Esophagus muscularis mucosa (tissue), 4 donors: ENCODE measurements at regions not wholly inside any gene's neighbourhood (a gene's known extent, or its start where the extent isn't known, plus 50 kb on each side); places are given as distances from the start of the nearest gene placed in this dataset.
A peak's percentile ranks its signal among the peaks of the same experiment; 100 is the strongest.

ENCODE experiments used
- DNase-seq: peaks from one replicate; pipeline ENCODE4 v3.0.0-alpha.2; 2017; ENCODE audit errors: extremely low spot score
- H3K27ac ChIP-seq, 4 donors: fragments of 200-600 bp; sonication (generic); replicated peaks in 1 of 4; 1 replicate in 3 of 4; 2 replicates in 1 of 4; pipeline ENCODE4 v1.5.1; 2016 to 2019; ENCODE audit warnings: mild to moderate bottlenecking in 1 of 4
- H3K27me3 ChIP-seq, 4 donors: fragments of 200-600 bp; sonication (generic); one replicate each; pipeline versions ENCODE4 v1.5.1 to v1.6.0; 2016 to 2019
- H3K36me3 ChIP-seq, 4 donors: fragments of 200-600 bp; sonication (generic); one replicate each; pipeline ENCODE4 v1.5.1; 2016 to 2019
- H3K4me1 ChIP-seq, 4 donors: fragments of 200-600 bp; sonication (generic); one replicate each; pipeline ENCODE4 v1.5.1; 2016 to 2019
- H3K4me3 ChIP-seq, 4 donors: fragments of 200-600 bp; sonication (generic); 1 replicate in 2 of 4; 2 replicates in 2 of 4; pipeline ENCODE4 v1.5.1; 2016 to 2019; ENCODE audit warnings: mild to moderate bottlenecking in 4 of 4, moderate library complexity in 1 of 4
- H3K9me3 ChIP-seq, 4 donors: fragments of 200-600 bp; sonication (generic); 1 replicate in 3 of 4; 2 replicates in 1 of 4; pipeline ENCODE4 v1.5.1; 2016 to 2019
- EP300 ChIP-seq: sonication (generic); formaldehyde crosslinking; IDR thresholded peaks from one replicate; pipeline ENCODE4 v1.6.1; 2017; ENCODE audit warnings: antibody characterized with exemption
- POLR2A ChIP-seq: fragments of 450-650 bp; IDR thresholded peaks from one replicate; pipeline ENCODE4 v1.6.1; 2017; ENCODE audit warnings: antibody characterized with exemption, moderate library complexity, mild to moderate bottlenecking, low read depth
- POLR2AphosphoS5 ChIP-seq, 2 donors: sonication (generic); formaldehyde crosslinking; IDR thresholded peaks; one replicate each; pipeline ENCODE4 v1.6.1; 2017; ENCODE audit warnings: antibody characterized with exemption in 2 of 2
- WGBS: methylation state at CpG from one replicate; pipeline ENCODE4 v1.1.5; 2018; 5-methylcytosine and 5-hydroxymethylcytosine counted together
- intact Hi-C: fragments of 100-400 bp; cut with DNase I; formaldehyde crosslinking; loops from one replicate; pipeline ENCODE4 v1.15.1; 2023
- TF ChIP-seq, protein P1 (sequence below), 3 experiments: fragments of 200-600 bp in 2 of 3; fragments of 450-650 bp in 1 of 3; sonication (generic) in 2 of 3; IDR thresholded peaks; one replicate each; pipeline ENCODE4 v1.5.1; 2017 to 2019; ENCODE audit warnings: antibody characterized with exemption in 3 of 3, mild to moderate bottlenecking in 2 of 3, moderate library complexity in 1 of 3

GRCh38 chr5:135188233-135188914, 154.3 kb upstream of the PITX1 start:
- Histone ChIP-seq H3K4me1 (peaks cover 4 to 12% (median 10%) of the 10 kb centered on the region in 4 donors), H3K9me3 (no peaks in the 10 kb centered on the region), H3K27me3 (peaks cover 0 to 16% (median 0%) of the 10 kb centered on the region in 4 donors), H3K4me3 (no peak overlapping the region), H3K36me3 (no peaks in the 10 kb centered on the region), H3K27ac (no peak overlapping the region)
- TF ChIP-seq POLR2AphosphoS5 (IDR thresholded peaks at IDR 0.05) (no peak), EP300 (no peak), POLR2A (no peak)
- TF ChIP-seq, protein P1, sequence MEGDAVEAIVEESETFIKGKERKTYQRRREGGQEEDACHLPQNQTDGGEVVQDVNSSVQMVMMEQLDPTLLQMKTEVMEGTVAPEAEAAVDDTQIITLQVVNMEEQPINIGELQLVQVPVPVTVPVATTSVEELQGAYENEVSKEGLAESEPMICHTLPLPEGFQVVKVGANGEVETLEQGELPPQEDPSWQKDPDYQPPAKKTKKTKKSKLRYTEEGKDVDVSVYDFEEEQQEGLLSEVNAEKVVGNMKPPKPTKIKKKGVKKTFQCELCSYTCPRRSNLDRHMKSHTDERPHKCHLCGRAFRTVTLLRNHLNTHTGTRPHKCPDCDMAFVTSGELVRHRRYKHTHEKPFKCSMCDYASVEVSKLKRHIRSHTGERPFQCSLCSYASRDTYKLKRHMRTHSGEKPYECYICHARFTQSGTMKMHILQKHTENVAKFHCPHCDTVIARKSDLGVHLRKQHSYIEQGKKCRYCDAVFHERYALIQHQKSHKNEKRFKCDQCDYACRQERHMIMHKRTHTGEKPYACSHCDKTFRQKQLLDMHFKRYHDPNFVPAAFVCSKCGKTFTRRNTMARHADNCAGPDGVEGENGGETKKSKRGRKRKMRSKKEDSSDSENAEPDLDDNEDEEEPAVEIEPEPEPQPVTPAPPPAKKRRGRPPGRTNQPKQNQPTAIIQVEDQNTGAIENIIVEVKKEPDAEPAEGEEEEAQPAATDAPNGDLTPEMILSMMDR (IDR thresholded peaks at IDR 0.05), result no peak
- intact Hi-C loops, result no loop called here
- no peak for DNase-seq
- 85% methylated on average over 4 of the region's 4 CpGs for WGBS

- intact Hi-C loops, result no loop called here
- WGBS, result 93% methylated on average over 8 of the region's 8 CpGs
Observed at GRCh38 chr5:135186662-135187522, 152.9 kb upstream of the PITX1 start.

DNA sequence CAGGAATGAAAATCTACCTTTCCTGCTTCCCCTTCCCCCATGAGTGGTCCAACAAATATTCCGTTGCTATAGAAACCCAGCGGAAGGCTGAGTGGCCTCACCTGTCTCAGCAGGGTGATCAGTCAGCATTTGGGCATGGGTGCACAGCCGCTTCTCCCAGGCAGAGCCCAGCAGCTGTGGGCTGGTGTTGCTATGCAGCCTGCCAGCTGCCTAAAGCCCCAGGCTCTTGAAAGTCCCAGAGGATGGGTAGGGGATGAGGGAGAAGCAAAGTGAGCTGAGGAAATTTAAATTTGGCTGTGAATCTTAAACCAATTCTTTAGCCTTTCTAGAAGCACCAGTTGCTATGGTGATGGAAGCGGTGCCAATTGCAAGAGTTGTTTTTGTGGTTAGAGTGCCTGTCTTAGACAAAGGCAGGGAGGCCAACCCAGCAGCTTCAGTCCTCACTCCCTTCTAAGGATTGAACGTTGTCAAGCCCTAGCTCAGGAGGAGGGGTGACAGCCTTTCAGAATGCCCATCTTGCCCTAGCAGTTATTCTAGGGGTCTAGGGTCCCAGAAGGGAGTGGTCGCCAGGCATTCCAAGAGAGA, 151.5 kb upstream of the PITX1 start:
- Histone ChIP-seq H3K36me3 (no peaks in the 10 kb centered on the region), H3K9me3 (no peaks in the 10 kb centered on the region), H3K27me3 (peaks cover 0 to 6% (median 0%) of the 10 kb centered on the region in 4 donors), H3K4me1 (peaks cover 0 to under 1% (median 0%) of the 10 kb centered on the region in 4 donors), H3K27ac (no peak overlapping the region), H3K4me3 (no peak overlapping the region)
- TF ChIP-seq POLR2AphosphoS5 (IDR thresholded peaks at IDR 0.05) (no peak), EP300 (no peak), POLR2A (no peak)
- TF ChIP-seq, protein P1 (IDR thresholded peaks at IDR 0.05), result no peak
- WGBS, result 86% methylated on average over 6 of the region's 6 CpGs
- intact Hi-C loops, result no loop called here
- peak; percentile 77 for DNase-seq

More at GRCh38 chr5:135186662-135187522, 152.9 kb upstream of the PITX1 start:
- no peaks in the 10 kb centered on the region for H3K9me3 ChIP-seq
- no peak overlapping the region for H3K27ac ChIP-seq
- H3K27me3 ChIP-seq, result peaks cover 0 to 13% (median 0%) of the 10 kb centered on the region in 4 donors
- no peak overlapping the region for H3K4me3 ChIP-seq
- no peaks in the 10 kb centered on the region for H3K36me3 ChIP-seq
- no peak for TF ChIP-seq POLR2A
- TF ChIP-seq EP300, result no peak
- TF ChIP-seq, protein P1 (IDR thresholded peaks at IDR 0.05), result no peak
- TF ChIP-seq POLR2AphosphoS5 (IDR thresholded peaks at IDR 0.05), result no peak
- H3K4me1 ChIP-seq, result peaks cover 4 to 12% (median 10%) of the 10 kb centered on the region in 4 donors
- peak; percentile 89 for DNase-seq

GRCh38 chr5:135184646-135185045, 150.6 kb upstream of the PITX1 start:
- peak; percentile 57 for DNase-seq
- Histone ChIP-seq H3K9me3 (no peaks in the 10 kb centered on the region), H3K27me3 (peaks cover 0 to 5% (median 0%) of the 10 kb centered on the region in 4 donors), H3K4me1 (no peaks in the 10 kb centered on the region), H3K4me3 (no peak overlapping the region), H3K36me3 (no peaks in the 10 kb centered on the region), H3K27ac (no peak overlapping the region)
- intact Hi-C loops, result no loop called here
- TF ChIP-seq EP300 (no peak), POLR2AphosphoS5 (IDR thresholded peaks at IDR 0.05) (no peak)
- TF ChIP-seq, protein P1 (IDR thresholded peaks at IDR 0.05), result no peak
- WGBS, result 97% methylated on average over 7 of the region's 7 CpGs
